ENCODE measurements at regions not wholly inside any gene's neighbourhood (a gene's known extent, or its start where the extent isn't known, plus 50 kb on each side); places are given as distances from the start of the nearest gene placed in this dataset.

DNA sequence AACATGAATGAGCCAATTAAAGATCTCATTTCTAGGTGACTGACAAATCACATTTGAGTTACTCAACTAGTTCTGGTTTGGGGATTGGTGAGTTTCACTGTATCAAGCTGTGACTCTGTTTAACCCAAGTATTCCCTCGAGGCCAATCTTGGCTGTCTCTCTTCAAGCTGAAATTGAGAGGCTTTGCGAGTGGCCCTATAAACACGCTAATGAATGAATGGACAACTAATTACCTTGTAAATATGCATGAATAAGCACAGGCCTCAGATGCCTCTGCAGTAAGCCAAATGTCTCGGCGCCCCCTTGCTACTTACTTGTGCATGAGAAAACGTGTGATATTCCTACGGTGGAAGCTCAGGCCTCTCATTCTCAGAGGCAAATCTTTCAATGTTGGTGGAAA is 450.3 kb upstream of the PSMD7 start:
- no peaks in the 10 kb centered on the region for H3K4me1 ChIP-seq
- no peak overlapping the region for H3K27ac ChIP-seq
- H3K4me3 ChIP-seq = no peak overlapping the region
- H3K9me3 ChIP-seq = no peaks in the 10 kb centered on the region
- no peaks in the 10 kb centered on the region for H3K36me3 ChIP-seq
- no peaks in the 10 kb centered on the region for H3K27me3 ChIP-seq
- TF ChIP-seq POLR2A (IDR thresholded peaks at IDR 0.05) (no peak), EP300 (IDR thresholded peaks at IDR 0.05) (no peak), POLR2AphosphoS5 (IDR thresholded peaks at IDR 0.05) (no peak)
- TF ChIP-seq, protein P1, sequence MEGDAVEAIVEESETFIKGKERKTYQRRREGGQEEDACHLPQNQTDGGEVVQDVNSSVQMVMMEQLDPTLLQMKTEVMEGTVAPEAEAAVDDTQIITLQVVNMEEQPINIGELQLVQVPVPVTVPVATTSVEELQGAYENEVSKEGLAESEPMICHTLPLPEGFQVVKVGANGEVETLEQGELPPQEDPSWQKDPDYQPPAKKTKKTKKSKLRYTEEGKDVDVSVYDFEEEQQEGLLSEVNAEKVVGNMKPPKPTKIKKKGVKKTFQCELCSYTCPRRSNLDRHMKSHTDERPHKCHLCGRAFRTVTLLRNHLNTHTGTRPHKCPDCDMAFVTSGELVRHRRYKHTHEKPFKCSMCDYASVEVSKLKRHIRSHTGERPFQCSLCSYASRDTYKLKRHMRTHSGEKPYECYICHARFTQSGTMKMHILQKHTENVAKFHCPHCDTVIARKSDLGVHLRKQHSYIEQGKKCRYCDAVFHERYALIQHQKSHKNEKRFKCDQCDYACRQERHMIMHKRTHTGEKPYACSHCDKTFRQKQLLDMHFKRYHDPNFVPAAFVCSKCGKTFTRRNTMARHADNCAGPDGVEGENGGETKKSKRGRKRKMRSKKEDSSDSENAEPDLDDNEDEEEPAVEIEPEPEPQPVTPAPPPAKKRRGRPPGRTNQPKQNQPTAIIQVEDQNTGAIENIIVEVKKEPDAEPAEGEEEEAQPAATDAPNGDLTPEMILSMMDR (IDR thresholded peaks at IDR 0.05) = no peak
- 80 to 81% methylated on average over 7 of the region's 7 CpGs for WGBS, 2 donors
- no peak for DNase-seq
- ATAC-seq (ENCODE audit: low FRiP score in 2 of 2) = no peak

DNA sequence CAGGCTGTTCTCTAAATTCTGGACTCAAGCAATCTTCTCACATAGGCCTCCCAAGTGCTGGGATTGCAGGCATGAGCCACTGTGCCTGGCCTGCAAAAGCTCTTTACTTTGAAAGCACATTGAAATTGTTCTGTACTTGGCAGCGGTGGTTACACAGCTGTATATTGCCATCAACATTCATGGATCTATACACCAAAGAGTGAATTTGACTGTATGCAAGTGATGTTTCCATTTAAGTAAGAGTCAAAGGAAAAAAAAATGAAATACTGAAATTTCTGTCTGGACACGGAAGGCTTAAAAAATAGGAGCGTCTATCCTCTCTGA is 450.6 kb upstream of the PSMD7 start:
- WGBS, 2 donors = 92 to 95% methylated on average over 3 of the region's 3 CpGs
- H3K4me1 ChIP-seq = no peaks in the 10 kb centered on the region
- no peaks in the 10 kb centered on the region for H3K27me3 ChIP-seq
- H3K36me3 ChIP-seq = no peaks in the 10 kb centered on the region
- ATAC-seq (ENCODE audit: low FRiP score in 2 of 2) (no peak), DNase-seq (no peak)
- H3K27ac ChIP-seq = no peak overlapping the region
- TF ChIP-seq, protein P1 (IDR thresholded peaks at IDR 0.05) = no peak
- TF ChIP-seq EP300 (IDR thresholded peaks at IDR 0.05) (no peak), POLR2AphosphoS5 (IDR thresholded peaks at IDR 0.05) (no peak), POLR2A (IDR thresholded peaks at IDR 0.05) (no peak)
- no peak overlapping the region for H3K4me3 ChIP-seq
- H3K9me3 ChIP-seq = no peaks in the 10 kb centered on the region

DNA sequence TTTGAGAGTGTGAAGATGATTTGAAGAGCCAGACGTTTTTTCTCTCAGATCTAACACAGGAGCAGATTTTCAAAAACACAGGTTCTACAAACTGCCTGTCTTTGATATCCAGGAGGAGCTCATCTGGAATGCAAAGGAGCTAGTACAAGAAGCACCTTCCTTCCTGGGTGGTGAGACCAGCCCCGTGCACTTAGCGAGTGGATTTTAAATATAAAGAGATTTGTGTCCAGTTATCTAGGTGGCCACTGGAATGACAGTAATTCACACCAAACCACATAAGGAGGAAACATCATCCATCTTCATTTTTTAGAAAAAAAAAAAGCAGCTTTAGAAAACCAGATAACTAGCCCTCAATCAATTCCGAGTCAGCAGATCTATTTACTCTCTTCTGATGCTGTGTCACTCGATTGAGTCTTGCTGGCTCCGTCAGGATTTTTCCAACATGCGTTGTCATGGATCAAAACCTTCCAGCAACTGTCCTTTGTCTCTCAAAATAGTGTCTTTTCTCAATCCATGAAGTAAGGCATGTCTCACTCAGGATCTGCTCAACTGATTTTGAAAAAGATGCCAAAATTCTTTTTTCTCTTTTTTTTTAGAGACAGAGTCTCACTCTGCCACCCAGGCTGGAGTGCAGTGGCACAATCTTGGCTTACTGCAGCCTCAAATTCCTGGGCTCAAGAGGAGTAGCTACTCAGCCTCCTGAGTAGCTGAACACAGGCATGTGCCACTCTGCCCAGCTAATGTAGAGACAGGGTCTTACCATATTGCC is 451.2 kb upstream of the PSMD7 start:
- 57 to 63% methylated on average over 7 of the region's 7 CpGs for WGBS, 2 donors
- no peak for DNase-seq
- TF ChIP-seq POLR2AphosphoS5 (IDR thresholded peaks at IDR 0.05) = no peak
- no peak for TF ChIP-seq EP300 (IDR thresholded peaks at IDR 0.05)
- TF ChIP-seq POLR2A (IDR thresholded peaks at IDR 0.05) = no peak
- TF ChIP-seq, protein P1 (IDR thresholded peaks at IDR 0.05) = no peak
- H3K27me3 ChIP-seq = no peaks in the 10 kb centered on the region
- no peak for ATAC-seq (ENCODE audit: low FRiP score in 2 of 2)
- no peak overlapping the region for H3K4me3 ChIP-seq
- no peaks in the 10 kb centered on the region for H3K9me3 ChIP-seq
- no peaks in the 10 kb centered on the region for H3K36me3 ChIP-seq
- H3K4me1 ChIP-seq = no peaks in the 10 kb centered on the region
- no peak overlapping the region for H3K27ac ChIP-seq

DNA sequence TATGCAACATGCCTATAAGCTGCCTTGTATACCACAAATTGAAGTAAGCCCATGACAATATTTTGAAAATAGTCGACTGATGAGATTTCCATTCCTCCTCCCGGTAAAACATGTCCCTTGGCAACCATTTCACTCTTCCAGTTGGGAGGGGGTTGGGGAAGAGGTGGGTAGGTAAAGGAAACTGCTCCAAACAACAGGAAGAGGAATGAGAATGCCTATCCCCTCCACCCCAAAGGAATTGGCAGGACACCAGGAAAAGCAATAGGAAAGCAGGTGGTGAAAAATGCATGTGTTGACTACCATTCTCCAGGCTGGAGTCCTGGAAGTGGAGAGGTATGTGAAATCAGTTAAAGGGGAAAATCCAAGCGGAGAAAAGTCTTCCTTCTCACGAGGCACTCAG is 455.9 kb upstream of the PSMD7 start:
- Histone ChIP-seq H3K9me3 (no peaks in the 10 kb centered on the region), H3K4me3 (no peak overlapping the region), H3K27ac (no peak overlapping the region), H3K36me3 (no peaks in the 10 kb centered on the region), H3K4me1 (no peaks in the 10 kb centered on the region), H3K27me3 (no peaks in the 10 kb centered on the region)
- WGBS, 2 donors = 56 to 72% methylated on average over 4 of the region's 4 CpGs
- no peak for TF ChIP-seq EP300 (IDR thresholded peaks at IDR 0.05)
- no peak for TF ChIP-seq POLR2AphosphoS5 (IDR thresholded peaks at IDR 0.05)
- TF ChIP-seq, protein P1 (IDR thresholded peaks at IDR 0.05) = no peak
- no peak for TF ChIP-seq POLR2A (IDR thresholded peaks at IDR 0.05)
- DNase-seq = no peak
- ATAC-seq (ENCODE audit: low FRiP score in 2 of 2) = no peak

DNA sequence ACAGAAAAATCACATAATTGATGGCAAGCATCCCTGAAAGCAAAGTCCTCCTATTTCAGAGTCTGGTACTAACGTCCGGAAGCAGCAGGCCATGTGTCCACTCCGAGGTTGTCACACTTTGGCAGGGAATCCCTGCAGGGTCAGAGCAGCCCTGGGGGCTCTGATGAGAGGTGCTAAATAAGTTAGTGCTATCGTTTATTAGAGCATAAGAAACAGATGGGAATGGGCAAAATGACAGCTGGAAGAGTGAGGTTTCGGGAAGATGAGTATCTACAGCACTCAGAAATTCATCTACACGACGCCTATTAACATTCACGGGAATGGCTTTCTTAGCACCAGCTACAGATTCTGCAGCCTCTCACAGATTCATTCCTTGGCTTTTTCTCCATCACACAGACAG is 465.4 kb upstream of the PSMD7 start:
- Histone ChIP-seq H3K36me3 (no peaks in the 10 kb centered on the region), H3K27ac (no peak overlapping the region), H3K27me3 (no peaks in the 10 kb centered on the region), H3K9me3 (no peaks in the 10 kb centered on the region), H3K4me1 (no peaks in the 10 kb centered on the region), H3K4me3 (no peak overlapping the region)
- no peak for TF ChIP-seq POLR2A (IDR thresholded peaks at IDR 0.05)
- no peak for TF ChIP-seq POLR2AphosphoS5 (IDR thresholded peaks at IDR 0.05)
- TF ChIP-seq, protein P1 (IDR thresholded peaks at IDR 0.05) = no peak
- no peak for TF ChIP-seq EP300 (IDR thresholded peaks at IDR 0.05)
- ATAC-seq (ENCODE audit: low FRiP score in 2 of 2) (no peak), DNase-seq (no peak)
- WGBS, 2 donors = 83 to 87% methylated on average over 8 of the region's 8 CpGs

Measured in upper lobe of left lung (tissue), 6 donors.